Astrocyte (in vitro differentiated cells and primary cell): ENCODE measurements at regions not wholly inside any gene's neighbourhood (a gene's known extent, or its start where the extent isn't known, plus 50 kb on each side); places are given as distances from the start of the nearest gene placed in this dataset.

ENCODE experiments used
- DNase-seq: peaks from one replicate; pipeline ENCODE4 v3.0.0-alpha.2; 2010; ENCODE audit warnings: low read depth
- FAIRE-seq: peaks from 2 replicates; lab custom pipeline; 2011; peaks lifted over from hg19 to GRCh38; lab: Jason Lieb, UNC
- H2AFZ ChIP-seq: 2 replicates; pipeline ENCODE4 v1.6.0; 2012; ENCODE audit warnings: low read depth, low read length, inconsistent platforms
- H3K27ac ChIP-seq: 2 replicates; pipeline ENCODE4 v1.5.1; 2011; ENCODE audit warnings: low read depth, low read length, inconsistent platforms
- H3K27me3 ChIP-seq: 2 replicates; pipeline ENCODE4 v1.6.0; 2011; ENCODE audit warnings: low read length, inconsistent platforms; ENCODE audit not compliant: insufficient read depth
- H3K36me3 ChIP-seq: 2 replicates; pipeline ENCODE4 v1.5.1; 2011; ENCODE audit warnings: low read length, inconsistent platforms; ENCODE audit not compliant: insufficient read depth
- H3K4me1 ChIP-seq: 2 replicates; pipeline ENCODE4 v1.5.1; 2011; ENCODE audit warnings: low read length, inconsistent platforms; ENCODE audit not compliant: insufficient read depth
- H3K4me2 ChIP-seq: 2 replicates; pipeline ENCODE4 v1.6.0; 2012; ENCODE audit warnings: low read length, inconsistent platforms
- H3K4me3 ChIP-seq: 2 replicates; pipeline ENCODE4 v1.5.1; 2011; ENCODE audit warnings: low read depth, mild to moderate bottlenecking, low read length, inconsistent platforms; ENCODE audit not compliant: insufficient read depth
- H3K79me2 ChIP-seq: 2 replicates; pipeline ENCODE4 v1.6.0; 2012; ENCODE audit warnings: mild to moderate bottlenecking, low read length, inconsistent platforms; ENCODE audit not compliant: insufficient read depth
- H3K9ac ChIP-seq: 2 replicates; pipeline ENCODE4 v1.6.0; 2012; ENCODE audit warnings: mild to moderate bottlenecking, low read length, inconsistent platforms
- H3K9me3 ChIP-seq: 2 replicates; pipeline ENCODE4 v1.5.1; 2012; ENCODE audit warnings: low read depth, mild to moderate bottlenecking, low read length, inconsistent platforms; ENCODE audit not compliant: insufficient read depth
- H4K20me1 ChIP-seq: 2 replicates; pipeline ENCODE4 v1.6.0; 2012; ENCODE audit warnings: low read length, inconsistent platforms; ENCODE audit not compliant: insufficient read depth
- H3K27ac Mint-ChIP-seq: one replicate; pipeline ENCODE4 v1.8.0; 2021; ENCODE audit warnings: mild to moderate bottlenecking, mixed read lengths; ENCODE audit not compliant: unreplicated experiment
- H3K27me3 Mint-ChIP-seq: one replicate; pipeline ENCODE4 v1.8.0; 2021; ENCODE audit warnings: low read depth, mixed read lengths; ENCODE audit not compliant: unreplicated experiment
- H3K36me3 Mint-ChIP-seq: one replicate; pipeline ENCODE4 v1.8.0; 2021; ENCODE audit warnings: low read depth, mixed read lengths; ENCODE audit not compliant: unreplicated experiment
- H3K4me1 Mint-ChIP-seq: one replicate; pipeline ENCODE4 v1.8.0; 2021; ENCODE audit warnings: low read depth, mixed read lengths; ENCODE audit not compliant: unreplicated experiment
- H3K4me3 Mint-ChIP-seq: one replicate; pipeline ENCODE4 v1.8.0; 2021; ENCODE audit warnings: mild to moderate bottlenecking, moderate library complexity, mixed read lengths; ENCODE audit not compliant: unreplicated experiment
- H3K9me3 Mint-ChIP-seq: one replicate; pipeline ENCODE4 v1.8.0; 2021; ENCODE audit warnings: mild to moderate bottlenecking, mixed read lengths; ENCODE audit not compliant: unreplicated experiment
- CTCF ChIP-seq: IDR thresholded peaks from 2 replicates; pipeline ENCODE4 v1.5.1; 2011; ENCODE audit warnings: low read depth, mild to moderate bottlenecking, inconsistent platforms, low read length, moderate library complexity; ENCODE audit not compliant: insufficient read depth
- EZH2 ChIP-seq: IDR thresholded peaks from 2 replicates; pipeline ENCODE4 v1.6.1; 2012; ENCODE audit warnings: mild to moderate bottlenecking, low read length, inconsistent platforms; ENCODE audit not compliant: insufficient read depth

GRCh38 chr9:81125446-81126092 lies 563.8 kb downstream of the TLE1 start:
- Histone ChIP-seq H3K27me3 (no peaks in the 10 kb centered on the region), H3K4me3 (no peak overlapping the region), H3K9ac (no peak overlapping the region), H3K27ac (no peak overlapping the region), H4K20me1 (no peaks in the 10 kb centered on the region), H3K9me3 (no peaks in the 10 kb centered on the region), H3K4me2 (no peak overlapping the region), H3K36me3 (no peaks in the 10 kb centered on the region), H3K79me2 (no peaks in the 10 kb centered on the region), H2AFZ (no peak overlapping the region), H3K4me1 (no peaks in the 10 kb centered on the region)
- H3K4me3 Mint-ChIP-seq: no peak overlapping the region
- peaks cover 2% of the 10 kb centered on the region for H3K9me3 Mint-ChIP-seq
- peaks cover 2% of the 10 kb centered on the region for H3K27me3 Mint-ChIP-seq
- FAIRE-seq: no peak
- H3K36me3 Mint-ChIP-seq: no peaks in the 10 kb centered on the region
- DNase-seq: peak; percentile 66
- TF ChIP-seq CTCF (no peak), EZH2 (no peak)
- no peak overlapping the region for H3K27ac Mint-ChIP-seq
- H3K4me1 Mint-ChIP-seq: peaks cover 12% of the 10 kb centered on the region

- no peak for FAIRE-seq
- no peaks in the 10 kb centered on the region for H3K36me3 Mint-ChIP-seq
Observed at GRCh38 chr9:81123526-81123925, 565.8 kb downstream of the TLE1 start.

More at GRCh38 chr9:81123526-81123925, 565.8 kb downstream of the TLE1 start:
- Mint-ChIP-seq H3K9me3 (peaks cover 2% of the 10 kb centered on the region), H3K4me3 (no peak overlapping the region), H3K27ac (no peak overlapping the region), H3K27me3 (no peaks in the 10 kb centered on the region), H3K4me1 (peaks cover 13% of the 10 kb centered on the region)
- no peak overlapping the region for H3K4me2 ChIP-seq
- H3K9ac ChIP-seq: no peak overlapping the region
- DNase-seq: no peak
- TF ChIP-seq EZH2 (no peak), CTCF (no peak)
- no peak overlapping the region for H3K4me3 ChIP-seq
- H3K4me1 ChIP-seq: no peaks in the 10 kb centered on the region
- H3K79me2 ChIP-seq: no peaks in the 10 kb centered on the region
- no peaks in the 10 kb centered on the region for H4K20me1 ChIP-seq
- H3K9me3 ChIP-seq: no peaks in the 10 kb centered on the region
- no peaks in the 10 kb centered on the region for H3K27me3 ChIP-seq
- H2AFZ ChIP-seq: no peak overlapping the region
- no peak overlapping the region for H3K27ac ChIP-seq
- H3K36me3 ChIP-seq: no peaks in the 10 kb centered on the region
